ENCODE measurements at regions not wholly inside any gene's neighbourhood (a gene's known extent, or its start where the extent isn't known, plus 50 kb on each side); places are given as distances from the start of the nearest gene placed in this dataset.

DNA sequence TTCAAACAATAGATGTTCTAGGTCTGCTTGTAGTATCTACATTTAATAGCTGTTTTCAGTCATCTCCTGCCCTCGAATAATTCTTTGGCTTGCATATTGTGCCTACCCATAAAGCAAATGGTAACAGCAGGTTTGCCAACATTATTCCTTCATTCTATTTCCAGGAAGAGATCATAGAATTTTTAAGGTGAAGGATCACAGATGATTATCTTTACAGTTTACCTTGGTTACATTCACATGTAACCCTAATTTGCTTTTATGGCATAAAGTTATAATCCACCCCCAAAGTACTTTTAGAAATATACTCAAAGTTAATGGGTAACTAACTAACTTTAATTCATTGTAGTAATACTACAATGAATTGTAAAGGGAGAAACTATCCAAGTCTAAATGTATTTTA, 315.5 kb downstream of the NSUN3 start:
- WGBS: 65% methylated on average over 1 of the region's 1 CpG
- H3K4me1 ChIP-seq: no peaks in the 10 kb centered on the region
- H3K27me3 ChIP-seq: peaks cover 1% of the 10 kb centered on the region
- H3K36me3 ChIP-seq: no peaks in the 10 kb centered on the region
- H3K27ac ChIP-seq: no peak overlapping the region
- no peak overlapping the region for H3K4me3 ChIP-seq
- no peak for DNase-seq (ENCODE audit: low spot score in 2 of 2)
- TF ChIP-seq, protein P1, sequence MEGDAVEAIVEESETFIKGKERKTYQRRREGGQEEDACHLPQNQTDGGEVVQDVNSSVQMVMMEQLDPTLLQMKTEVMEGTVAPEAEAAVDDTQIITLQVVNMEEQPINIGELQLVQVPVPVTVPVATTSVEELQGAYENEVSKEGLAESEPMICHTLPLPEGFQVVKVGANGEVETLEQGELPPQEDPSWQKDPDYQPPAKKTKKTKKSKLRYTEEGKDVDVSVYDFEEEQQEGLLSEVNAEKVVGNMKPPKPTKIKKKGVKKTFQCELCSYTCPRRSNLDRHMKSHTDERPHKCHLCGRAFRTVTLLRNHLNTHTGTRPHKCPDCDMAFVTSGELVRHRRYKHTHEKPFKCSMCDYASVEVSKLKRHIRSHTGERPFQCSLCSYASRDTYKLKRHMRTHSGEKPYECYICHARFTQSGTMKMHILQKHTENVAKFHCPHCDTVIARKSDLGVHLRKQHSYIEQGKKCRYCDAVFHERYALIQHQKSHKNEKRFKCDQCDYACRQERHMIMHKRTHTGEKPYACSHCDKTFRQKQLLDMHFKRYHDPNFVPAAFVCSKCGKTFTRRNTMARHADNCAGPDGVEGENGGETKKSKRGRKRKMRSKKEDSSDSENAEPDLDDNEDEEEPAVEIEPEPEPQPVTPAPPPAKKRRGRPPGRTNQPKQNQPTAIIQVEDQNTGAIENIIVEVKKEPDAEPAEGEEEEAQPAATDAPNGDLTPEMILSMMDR (IDR thresholded peaks at IDR 0.05): no peak
- TF ChIP-seq POLR2A (IDR thresholded peaks at IDR 0.05): no peak
- TF ChIP-seq EP300 (IDR thresholded peaks at IDR 0.05): no peak
- no peaks in the 10 kb centered on the region for H3K9me3 ChIP-seq

GRCh38 chr3:94379264-94379663, 316.4 kb downstream of the NSUN3 start:
- DNase-seq (ENCODE audit: low spot score in 2 of 2): no peak
- Histone ChIP-seq H3K9me3 (no peaks in the 10 kb centered on the region), H3K27ac (no peak overlapping the region), H3K36me3 (no peaks in the 10 kb centered on the region), H3K4me3 (no peak overlapping the region), H3K4me1 (no peaks in the 10 kb centered on the region), H3K27me3 (peaks cover 2% of the 10 kb centered on the region)
- WGBS: 56% methylated on average over 2 of the region's 2 CpGs
- TF ChIP-seq EP300 (IDR thresholded peaks at IDR 0.05) (no peak), POLR2AphosphoS5 (IDR thresholded peaks at IDR 0.05) (no peak), POLR2A (IDR thresholded peaks at IDR 0.05) (no peak)
- TF ChIP-seq, protein P1 (IDR thresholded peaks at IDR 0.05): no peak

- H3K36me3 ChIP-seq: no peaks in the 10 kb centered on the region
- no peak for DNase-seq (ENCODE audit: low spot score in 2 of 2)
- TF ChIP-seq, protein P1 (IDR thresholded peaks at IDR 0.05): no peak
- TF ChIP-seq EP300 (IDR thresholded peaks at IDR 0.05): no peak
- no peak overlapping the region for H3K4me3 ChIP-seq
- H3K4me1 ChIP-seq: no peaks in the 10 kb centered on the region
- H3K27ac ChIP-seq: no peak overlapping the region
- WGBS: 88% methylated on average over 5 of the region's 5 CpGs
- no peaks in the 10 kb centered on the region for H3K27me3 ChIP-seq
- H3K9me3 ChIP-seq: no peaks in the 10 kb centered on the region
These were observed 332.0 kb downstream of the NSUN3 start for GRCh38 chr3:94394885-94395284.

- DNase-seq (ENCODE audit: low spot score in 2 of 2): no peak
- no peaks in the 10 kb centered on the region for H3K36me3 ChIP-seq
- H3K27me3 ChIP-seq: no peaks in the 10 kb centered on the region
- no peaks in the 10 kb centered on the region for H3K9me3 ChIP-seq
- no peak overlapping the region for H3K4me3 ChIP-seq
- TF ChIP-seq, protein P1 (IDR thresholded peaks at IDR 0.05): no peak
- TF ChIP-seq EP300 (IDR thresholded peaks at IDR 0.05) (no peak), POLR2AphosphoS5 (IDR thresholded peaks at IDR 0.05) (no peak), POLR2A (IDR thresholded peaks at IDR 0.05) (no peak)
- no peaks in the 10 kb centered on the region for H3K4me1 ChIP-seq
- H3K27ac ChIP-seq: no peak overlapping the region
These were observed 333.0 kb downstream of the NSUN3 start for GRCh38 chr3:94395851-94396250.

DNA sequence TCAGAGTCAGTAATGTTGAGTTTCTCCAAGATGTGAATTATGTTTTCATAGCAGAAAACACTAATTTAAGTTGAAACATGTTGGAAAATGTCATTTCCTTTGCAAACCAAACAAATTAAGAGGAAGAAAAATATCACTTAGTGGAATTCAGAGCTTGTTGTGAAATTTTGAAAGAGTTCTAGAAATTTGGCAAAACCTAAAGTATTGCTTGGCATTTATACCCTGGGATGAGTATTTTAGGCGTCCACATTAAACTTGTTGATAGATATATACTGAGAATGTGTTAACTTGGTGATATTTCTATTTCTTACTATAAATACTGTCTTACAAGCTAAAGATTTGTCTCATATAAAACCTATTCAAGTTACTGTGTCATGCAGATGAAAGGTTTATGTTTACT, 335.2 kb downstream of the NSUN3 start:
- no peak for DNase-seq (ENCODE audit: low spot score in 2 of 2)
- no peaks in the 10 kb centered on the region for H3K9me3 ChIP-seq
- no peaks in the 10 kb centered on the region for H3K27me3 ChIP-seq
- no peak overlapping the region for H3K4me3 ChIP-seq
- 68% methylated on average over 1 of the region's 1 CpG for WGBS
- no peak overlapping the region for H3K27ac ChIP-seq
- TF ChIP-seq EP300 (IDR thresholded peaks at IDR 0.05): no peak
- TF ChIP-seq, protein P1 (IDR thresholded peaks at IDR 0.05): no peak
- no peaks in the 10 kb centered on the region for H3K4me1 ChIP-seq
- no peaks in the 10 kb centered on the region for H3K36me3 ChIP-seq
